ENCODE measurements at regions not wholly inside any gene's neighbourhood (a gene's known extent, or its start where the extent isn't known, plus 50 kb on each side); places are given as distances from the start of the nearest gene placed in this dataset.

GRCh38 chr21:30014886-30015285 lies 75.1 kb upstream of the GRIK1 start:
- DNase-seq (ENCODE audit: low read depth in 1 of 2, low spot score in 1 of 2), result no peak
- TF ChIP-seq POLR2AphosphoS5 (IDR thresholded peaks at IDR 0.05; ENCODE audit: low read depth) (no peak), CTCF (IDR thresholded peaks at IDR 0.05; ENCODE audit: insufficient read depth, low read length) (no peak), REST (IDR thresholded peaks at IDR 0.05; ENCODE audit: insufficient replicate concordance, low read depth) (no peak), GABPA (IDR thresholded peaks at IDR 0.05; ENCODE audit: low read depth) (no peak), SPI1 (IDR thresholded peaks at IDR 0.05; ENCODE audit: borderline replicate concordance, low read depth) (no peak)
- Histone ChIP-seq H3K27me3 (ENCODE audit: insufficient read depth, poor library complexity, severe bottlenecking) (no peaks in the 10 kb centered on the region), H3K4me3 (replicated peaks; ENCODE audit: insufficient read depth, low read length) (no peak overlapping the region), H3K27ac (replicated peaks) (no peak overlapping the region)

- H3K27ac ChIP-seq (replicated peaks), result no peak overlapping the region
- TF ChIP-seq CTCF (IDR thresholded peaks at IDR 0.05; ENCODE audit: insufficient read depth, low read length), result no peak
- no peak for TF ChIP-seq SPI1 (IDR thresholded peaks at IDR 0.05; ENCODE audit: borderline replicate concordance, low read depth)
- no peak for TF ChIP-seq GABPA (IDR thresholded peaks at IDR 0.05; ENCODE audit: low read depth)
- TF ChIP-seq POLR2AphosphoS5 (IDR thresholded peaks at IDR 0.05; ENCODE audit: low read depth), result no peak
- no peak for TF ChIP-seq REST (IDR thresholded peaks at IDR 0.05; ENCODE audit: insufficient replicate concordance, low read depth)
- no peak for DNase-seq (ENCODE audit: low read depth in 1 of 2, low spot score in 1 of 2)
Observed at GRCh38 chr21:29991624-29992023, 51.8 kb upstream of the GRIK1 start.

GRCh38 chr21:29989634-29990234 lies 49.9 kb upstream of the GRIK1 start:
- Histone ChIP-seq H3K27me3 (ENCODE audit: insufficient read depth, poor library complexity, severe bottlenecking) (no peaks in the 10 kb centered on the region), H3K4me3 (replicated peaks; ENCODE audit: insufficient read depth, low read length) (no peak overlapping the region), H3K27ac (replicated peaks) (no peak overlapping the region)
- TF ChIP-seq SPI1 (IDR thresholded peaks at IDR 0.05; ENCODE audit: borderline replicate concordance, low read depth) (no peak), POLR2AphosphoS5 (IDR thresholded peaks at IDR 0.05; ENCODE audit: low read depth) (no peak), GABPA (IDR thresholded peaks at IDR 0.05; ENCODE audit: low read depth) (no peak), CTCF (IDR thresholded peaks at IDR 0.05; ENCODE audit: insufficient read depth, low read length) (no peak), REST (IDR thresholded peaks at IDR 0.05; ENCODE audit: insufficient replicate concordance, low read depth) (no peak)
- DNase-seq (ENCODE audit: low read depth in 1 of 2, low spot score in 1 of 2), result no peak

More at GRCh38 chr21:29991624-29992023, 51.8 kb upstream of the GRIK1 start:
- no peak overlapping the region for H3K4me3 ChIP-seq (replicated peaks; ENCODE audit: insufficient read depth, low read length)
- no peaks in the 10 kb centered on the region for H3K27me3 ChIP-seq (ENCODE audit: insufficient read depth, poor library complexity, severe bottlenecking)

Measured in HL-60 (cell line).